Fibroblast of the aortic adventitia (primary cell): ENCODE measurements at regions not wholly inside any gene's neighbourhood (a gene's known extent, or its start where the extent isn't known, plus 50 kb on each side); places are given as distances from the start of the nearest gene placed in this dataset.

Experiments
- DNase-seq: peaks from one replicate; pipeline ENCODE4 v3.0.0-alpha.2; 2010; ENCODE audit warnings: low read depth
- H3K4me3 ChIP-seq: 2 replicates; pipeline ENCODE4 v1.5.1; 2011; ENCODE audit warnings: low read depth, mild to moderate bottlenecking, control low read depth, low read length, moderate library complexity
- TF ChIP-seq, protein P1 (sequence below): IDR thresholded peaks from 2 replicates; pipeline ENCODE4 v1.5.1; 2011; ENCODE audit warnings: mild to moderate bottlenecking, low read length, control low read depth, inconsistent platforms; ENCODE audit not compliant: insufficient read depth

- TF ChIP-seq, protein P1, sequence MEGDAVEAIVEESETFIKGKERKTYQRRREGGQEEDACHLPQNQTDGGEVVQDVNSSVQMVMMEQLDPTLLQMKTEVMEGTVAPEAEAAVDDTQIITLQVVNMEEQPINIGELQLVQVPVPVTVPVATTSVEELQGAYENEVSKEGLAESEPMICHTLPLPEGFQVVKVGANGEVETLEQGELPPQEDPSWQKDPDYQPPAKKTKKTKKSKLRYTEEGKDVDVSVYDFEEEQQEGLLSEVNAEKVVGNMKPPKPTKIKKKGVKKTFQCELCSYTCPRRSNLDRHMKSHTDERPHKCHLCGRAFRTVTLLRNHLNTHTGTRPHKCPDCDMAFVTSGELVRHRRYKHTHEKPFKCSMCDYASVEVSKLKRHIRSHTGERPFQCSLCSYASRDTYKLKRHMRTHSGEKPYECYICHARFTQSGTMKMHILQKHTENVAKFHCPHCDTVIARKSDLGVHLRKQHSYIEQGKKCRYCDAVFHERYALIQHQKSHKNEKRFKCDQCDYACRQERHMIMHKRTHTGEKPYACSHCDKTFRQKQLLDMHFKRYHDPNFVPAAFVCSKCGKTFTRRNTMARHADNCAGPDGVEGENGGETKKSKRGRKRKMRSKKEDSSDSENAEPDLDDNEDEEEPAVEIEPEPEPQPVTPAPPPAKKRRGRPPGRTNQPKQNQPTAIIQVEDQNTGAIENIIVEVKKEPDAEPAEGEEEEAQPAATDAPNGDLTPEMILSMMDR, result no peak
- H3K4me3 ChIP-seq, result no peak overlapping the region
- no peak for DNase-seq
Measured at GRCh38 chr12:79512068-79512467, 178.7 kb downstream of the PAWR start.

DNA sequence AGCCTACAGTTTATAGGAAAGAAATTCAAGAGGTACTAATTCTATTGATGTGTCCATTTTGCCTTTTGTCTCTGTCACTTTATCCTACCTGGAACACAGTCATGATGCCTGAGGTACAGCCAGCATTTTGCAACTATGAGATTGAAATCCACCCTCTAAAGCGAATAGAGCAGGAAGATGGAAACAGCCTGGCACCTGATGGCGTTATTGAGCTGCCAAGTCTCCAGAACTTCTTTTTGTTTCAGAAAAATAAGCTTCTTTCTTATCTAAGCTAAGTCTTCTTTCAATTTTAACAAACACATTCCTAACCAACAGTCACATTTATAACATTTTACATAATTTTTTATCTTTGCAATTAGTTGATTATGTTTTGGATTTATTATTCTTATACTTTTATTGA is 182.1 kb downstream of the PAWR start:
- H3K4me3 ChIP-seq, result no peak overlapping the region
- DNase-seq, result no peak
- TF ChIP-seq, protein P1, result no peak
